ENCODE measurements at regions not wholly inside any gene's neighbourhood (a gene's known extent, or its start where the extent isn't known, plus 50 kb on each side); places are given as distances from the start of the nearest gene placed in this dataset.

GRCh38 chr15:61575597-61575996 is 346.5 kb upstream of the RORA start:
- ATAC-seq (no peak), DNase-seq (no peak)
- intact Hi-C loops (cut with DNase I, micrococcal nuclease): no loop called here

- ATAC-seq: no peak
- DNase-seq: no peak
- intact Hi-C loops (cut with DNase I, micrococcal nuclease): no loop called here
These were observed 341.9 kb upstream of the RORA start for GRCh38 chr15:61571026-61571425.

DNA sequence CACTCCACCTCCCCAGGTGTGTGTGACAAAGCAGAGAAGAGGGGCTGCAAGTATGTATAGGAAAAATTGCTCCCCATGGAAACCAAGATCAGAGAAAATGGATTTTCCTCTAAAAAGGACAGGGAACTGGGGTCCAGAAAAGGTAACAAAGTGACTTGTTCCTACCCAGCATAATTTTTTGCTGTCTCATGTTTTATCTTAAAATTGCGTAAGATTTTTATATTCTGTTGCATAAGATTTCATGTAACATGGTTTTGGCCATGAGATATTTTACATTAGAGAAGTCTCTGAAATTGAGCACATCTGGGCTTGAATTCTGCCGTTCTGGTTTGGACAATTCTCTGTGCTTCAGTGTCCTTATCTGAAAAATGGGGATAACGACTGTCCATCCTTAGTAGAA is 335.7 kb upstream of the RORA start:
- intact Hi-C loops (cut with DNase I, micrococcal nuclease): no loop called here
- DNase-seq (no peak), ATAC-seq (no peak)

GRCh38 chr15:61558172-61559136 is 329.4 kb upstream of the RORA start:
- DNase-seq (no peak), ATAC-seq (no peak)
- intact Hi-C loops (cut with DNase I, micrococcal nuclease): no loop called here

GRCh38 chr15:61556037-61556648 is 327.0 kb upstream of the RORA start:
- intact Hi-C loops (cut with DNase I, micrococcal nuclease): no loop called here
- no peak for DNase-seq
- ATAC-seq: no peak

GRCh38 chr15:61549727-61550126 is 320.6 kb upstream of the RORA start:
- no peak for ATAC-seq
- no peak for DNase-seq
- intact Hi-C loops (cut with DNase I, micrococcal nuclease): no loop called here

DNA sequence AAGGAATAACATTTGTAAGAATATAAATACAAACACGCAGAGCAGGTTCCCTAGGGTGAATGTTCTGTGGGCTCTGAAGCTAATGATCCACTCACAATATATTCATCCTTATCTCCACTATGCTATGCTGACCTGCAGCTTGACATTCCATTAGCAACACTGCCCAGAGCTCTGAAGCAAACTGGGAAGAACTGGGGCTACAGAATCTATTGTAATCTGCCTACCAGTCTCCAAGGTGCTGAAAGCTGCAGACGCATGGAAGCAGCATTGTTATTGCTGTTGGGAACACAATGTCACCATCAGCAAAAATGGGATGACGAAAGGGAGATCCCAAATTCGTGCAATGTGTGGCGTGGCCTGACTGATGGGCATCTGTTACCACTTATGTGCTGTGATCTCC is 316.7 kb upstream of the RORA start:
- intact Hi-C loops (cut with DNase I, micrococcal nuclease): no loop called here
- ATAC-seq (no peak), DNase-seq (no peak)

- no peak for DNase-seq
- intact Hi-C loops (cut with DNase I, micrococcal nuclease): no loop called here
These were observed 312.4 kb upstream of the RORA start for GRCh38 chr15:61541516-61541915.

DNA sequence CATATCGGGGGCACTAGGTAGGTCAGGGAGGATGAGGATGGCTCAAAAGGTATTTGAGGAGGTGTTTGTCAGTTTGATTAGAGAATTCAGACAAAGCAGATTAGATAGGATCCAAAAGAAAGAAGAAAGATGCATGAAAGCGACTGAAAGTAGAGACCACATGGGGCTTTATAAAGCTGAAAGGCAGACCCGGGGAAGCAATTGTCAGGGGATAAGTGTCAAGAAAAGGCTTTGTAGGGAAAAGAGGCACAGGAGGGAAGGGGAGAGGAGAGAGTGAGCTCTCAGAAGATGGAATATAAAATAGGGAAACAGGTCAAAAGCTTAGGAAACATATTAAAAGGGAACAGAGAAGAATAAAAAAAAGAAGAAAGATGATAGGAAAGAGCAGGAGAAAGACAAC is 308.2 kb upstream of the RORA start:
- DNase-seq: no peak
- intact Hi-C loops (cut with DNase I, micrococcal nuclease): no loop called here
- no peak for ATAC-seq

More at GRCh38 chr15:61541516-61541915, 312.4 kb upstream of the RORA start:
- ATAC-seq: no peak

GRCh38 chr15:61534986-61535385 is 305.9 kb upstream of the RORA start:
- ATAC-seq: no peak
- no peak for DNase-seq
- intact Hi-C loops (cut with DNase I, micrococcal nuclease): no loop called here

DNA sequence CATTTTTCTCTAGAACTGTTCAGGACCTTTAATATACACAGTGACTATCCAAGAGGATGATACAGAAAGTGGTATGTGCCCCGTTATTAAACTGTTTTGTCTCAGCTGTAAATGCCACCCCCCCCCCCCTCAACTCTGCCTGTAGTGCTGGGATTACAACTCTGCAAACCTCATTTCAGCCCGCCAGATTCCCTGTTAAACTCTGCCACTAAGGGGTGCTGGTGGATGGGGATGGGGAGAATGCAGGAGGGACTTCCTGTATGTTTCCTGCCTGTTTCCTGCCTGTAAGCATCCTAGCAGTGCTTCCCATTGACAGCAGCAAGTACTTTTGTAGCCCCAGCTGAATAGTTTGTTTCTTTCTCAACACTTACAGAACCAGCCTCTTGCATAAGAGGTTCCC is 301.7 kb upstream of the RORA start:
- no peak for DNase-seq
- no peak for ATAC-seq
- intact Hi-C loops (cut with DNase I, micrococcal nuclease): no loop called here

DNA sequence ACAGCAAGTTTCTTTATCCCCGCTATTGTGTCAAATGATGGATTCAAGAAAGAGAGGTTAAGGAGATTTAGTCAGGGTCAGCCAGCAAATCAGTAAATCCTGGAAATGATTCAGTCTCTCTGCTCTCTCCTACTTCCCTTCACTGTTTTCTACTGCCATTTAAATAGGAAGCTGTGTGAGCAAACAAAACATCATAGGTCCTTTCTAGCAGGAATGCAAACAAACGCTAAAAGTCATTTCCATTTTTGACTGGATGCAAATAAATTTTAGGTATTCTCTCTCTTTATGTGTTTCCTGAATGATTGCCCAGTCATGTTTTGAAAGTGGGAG is 299.4 kb upstream of the RORA start:
- intact Hi-C loops (cut with DNase I, micrococcal nuclease): no loop called here
- ATAC-seq: no peak

GRCh38 chr15:61527836-61528580 is 298.9 kb upstream of the RORA start:
- DNase-seq (no peak), ATAC-seq (no peak)
- intact Hi-C loops (cut with DNase I, micrococcal nuclease): no loop called here

More for the DNA sequence above, 299.4 kb upstream of the RORA start:
- no peak for DNase-seq

DNA sequence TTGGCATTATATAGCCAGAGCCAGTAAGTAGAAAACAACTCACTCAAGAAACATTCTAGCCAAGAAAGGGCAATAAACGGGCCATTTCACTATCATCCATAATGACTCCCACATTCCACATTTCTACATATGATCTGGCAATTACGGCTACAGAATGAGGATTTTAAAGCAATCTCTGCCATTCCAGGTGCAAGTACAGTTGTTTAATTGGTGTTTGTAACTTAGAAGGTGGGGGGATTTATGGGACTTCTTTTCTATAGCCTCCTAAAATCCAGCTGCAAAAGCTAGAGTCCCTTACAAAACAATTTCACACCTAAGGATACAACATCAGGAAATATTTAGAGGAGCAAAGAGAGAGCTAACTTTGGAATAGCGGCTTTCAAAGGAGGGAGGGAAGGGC is 295.4 kb upstream of the RORA start:
- DNase-seq: no peak
- ATAC-seq: no peak
- intact Hi-C loops (cut with DNase I, micrococcal nuclease): no loop called here

GRCh38 chr15:61524086-61524485 is 295.0 kb upstream of the RORA start:
- ATAC-seq: no peak

DNA sequence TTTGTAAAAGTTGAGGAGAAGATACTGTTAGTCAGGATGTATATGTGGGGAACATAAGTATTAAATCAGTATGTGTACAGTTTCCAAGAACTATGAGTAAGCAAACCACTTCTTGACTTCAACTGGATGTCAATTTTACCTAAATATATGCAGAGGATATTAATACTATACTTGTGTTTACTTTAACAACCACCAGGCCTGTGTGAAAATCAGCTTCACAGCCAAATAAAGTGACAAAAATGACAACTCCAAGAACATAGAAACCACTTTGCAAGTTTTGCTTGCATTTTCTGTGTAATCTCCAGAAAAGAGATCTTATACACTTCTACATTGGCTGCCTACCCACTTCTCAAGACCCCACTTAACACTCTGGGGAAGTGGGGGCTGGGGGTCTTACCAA is 293.3 kb upstream of the RORA start:
- ATAC-seq (no peak), DNase-seq (no peak)
- intact Hi-C loops (cut with DNase I, micrococcal nuclease): no loop called here

More at GRCh38 chr15:61524086-61524485, 295.0 kb upstream of the RORA start:
- intact Hi-C loops (cut with DNase I, micrococcal nuclease): no loop called here
- DNase-seq: no peak

DNA sequence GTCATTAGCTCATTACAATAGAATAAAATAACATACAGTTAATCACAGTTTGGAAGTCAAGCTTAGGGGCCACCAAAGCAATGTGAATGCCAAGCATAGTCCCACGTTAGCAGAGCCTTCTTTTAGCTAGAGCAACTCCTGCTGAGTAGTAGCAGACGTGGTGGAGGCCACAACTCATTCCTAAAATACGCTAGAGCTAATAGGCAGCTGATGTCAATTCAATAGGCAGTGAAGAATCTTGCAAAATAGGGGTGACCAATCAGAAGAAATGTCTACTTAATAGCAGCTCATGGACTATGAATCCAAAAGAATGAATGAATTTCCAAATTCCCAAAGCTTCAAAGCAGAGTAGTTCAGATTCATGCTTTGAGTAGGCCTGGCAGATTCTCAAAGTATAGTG is 292.9 kb upstream of the RORA start:
- no peak for DNase-seq
- intact Hi-C loops (cut with DNase I, micrococcal nuclease): no loop called here
- ATAC-seq: no peak

DNA sequence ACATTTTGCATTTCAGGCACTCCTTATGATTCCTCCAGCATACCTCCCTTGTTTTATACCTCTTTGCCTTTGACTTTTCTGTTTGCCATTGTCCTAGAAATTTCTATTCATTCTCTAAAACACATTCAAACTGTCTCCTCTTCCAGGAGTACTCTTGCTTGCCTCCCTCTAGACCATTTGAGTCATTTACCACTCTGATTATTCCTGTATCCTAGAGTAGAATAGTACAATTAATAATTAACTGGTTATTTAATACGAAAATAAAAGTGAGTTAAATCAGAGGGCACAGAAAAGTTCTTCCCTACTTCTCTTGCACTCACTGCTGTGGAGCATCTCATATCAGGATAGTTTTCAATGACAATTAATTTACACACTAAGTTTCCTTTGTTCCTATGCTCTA is 290.2 kb upstream of the RORA start:
- intact Hi-C loops (cut with DNase I, micrococcal nuclease): no loop called here
- no peak for DNase-seq
- ATAC-seq: no peak

DNA sequence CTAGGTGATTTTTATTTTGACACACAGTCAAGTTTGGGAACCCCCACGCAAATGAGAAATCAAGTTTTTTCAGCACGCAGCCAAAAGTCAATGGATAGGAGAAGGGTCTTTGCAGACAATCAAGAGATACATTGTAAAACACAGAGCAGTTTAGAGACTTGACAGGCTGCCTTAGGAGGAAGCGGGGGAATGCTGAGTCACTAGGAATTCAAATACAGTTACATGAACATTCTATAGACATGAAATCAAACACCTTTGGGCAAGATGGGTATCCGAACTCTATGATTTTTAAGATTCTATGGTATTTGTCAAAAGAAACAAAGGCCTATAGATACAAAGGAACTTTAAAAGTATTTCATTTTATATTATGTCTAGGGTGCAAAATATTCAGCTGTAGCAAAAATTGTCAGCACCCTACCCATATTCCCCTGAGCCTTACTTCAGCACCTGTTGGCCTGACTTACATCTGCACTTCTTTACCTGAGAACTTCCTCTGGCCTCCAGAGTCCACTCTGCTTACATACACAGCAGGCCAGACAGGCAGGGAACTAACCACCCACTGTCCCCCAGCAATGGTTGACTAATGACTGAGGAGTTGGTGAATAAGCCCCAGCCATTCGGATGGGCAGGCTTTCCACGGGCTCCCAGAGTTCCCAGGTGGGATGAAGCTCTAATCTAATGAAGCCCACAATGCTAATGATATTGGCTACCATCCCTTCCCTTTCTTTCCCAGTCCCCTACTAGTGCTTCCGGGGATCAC is 289.3 kb upstream of the RORA start:
- intact Hi-C loops (cut with DNase I, micrococcal nuclease): no loop called here
- DNase-seq: no peak
- no peak for ATAC-seq
